GM12874 (cell line): ENCODE measurements at regions not wholly inside any gene's neighbourhood (a gene's known extent, or its start where the extent isn't known, plus 50 kb on each side); places are given as distances from the start of the nearest gene placed in this dataset.

Experiments used
- CTCF ChIP-seq: IDR thresholded peaks from 2 replicates; pipeline ENCODE4 v1.5.1; 2011; ENCODE audit warnings: low read depth, mild to moderate bottlenecking, control low read depth, low read length, moderate library complexity; ENCODE audit not compliant: insufficient read depth

GRCh38 chr18:53753601-53754000 is 470.9 kb downstream of the MBD2 start:
- no peak for TF ChIP-seq CTCF

GRCh38 chr18:53752781-53753367 is 471.6 kb downstream of the MBD2 start:
- TF ChIP-seq CTCF, result no peak

- no peak for TF ChIP-seq CTCF
These were observed 474.7 kb downstream of the MBD2 start for GRCh38 chr18:53749766-53750165.

GRCh38 chr18:53747663-53748160 is 476.8 kb downstream of the MBD2 start:
- TF ChIP-seq CTCF, result no peak

GRCh38 chr18:53747210-53747609 is 477.3 kb downstream of the MBD2 start:
- TF ChIP-seq CTCF, result no peak

GRCh38 chr18:53745986-53746385 is 478.5 kb downstream of the MBD2 start:
- TF ChIP-seq CTCF, result no peak

- TF ChIP-seq CTCF, result no peak
These were observed 479.1 kb downstream of the MBD2 start for GRCh38 chr18:53745224-53745967.
